ENCODE measurements at regions not wholly inside any gene's neighbourhood (a gene's known extent, or its start where the extent isn't known, plus 50 kb on each side); places are given as distances from the start of the nearest gene placed in this dataset.

- TF ChIP-seq, protein P1, sequence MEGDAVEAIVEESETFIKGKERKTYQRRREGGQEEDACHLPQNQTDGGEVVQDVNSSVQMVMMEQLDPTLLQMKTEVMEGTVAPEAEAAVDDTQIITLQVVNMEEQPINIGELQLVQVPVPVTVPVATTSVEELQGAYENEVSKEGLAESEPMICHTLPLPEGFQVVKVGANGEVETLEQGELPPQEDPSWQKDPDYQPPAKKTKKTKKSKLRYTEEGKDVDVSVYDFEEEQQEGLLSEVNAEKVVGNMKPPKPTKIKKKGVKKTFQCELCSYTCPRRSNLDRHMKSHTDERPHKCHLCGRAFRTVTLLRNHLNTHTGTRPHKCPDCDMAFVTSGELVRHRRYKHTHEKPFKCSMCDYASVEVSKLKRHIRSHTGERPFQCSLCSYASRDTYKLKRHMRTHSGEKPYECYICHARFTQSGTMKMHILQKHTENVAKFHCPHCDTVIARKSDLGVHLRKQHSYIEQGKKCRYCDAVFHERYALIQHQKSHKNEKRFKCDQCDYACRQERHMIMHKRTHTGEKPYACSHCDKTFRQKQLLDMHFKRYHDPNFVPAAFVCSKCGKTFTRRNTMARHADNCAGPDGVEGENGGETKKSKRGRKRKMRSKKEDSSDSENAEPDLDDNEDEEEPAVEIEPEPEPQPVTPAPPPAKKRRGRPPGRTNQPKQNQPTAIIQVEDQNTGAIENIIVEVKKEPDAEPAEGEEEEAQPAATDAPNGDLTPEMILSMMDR (IDR thresholded peaks at IDR 0.05): no peak
- Mint-ChIP-seq H3K27ac (ENCODE audit: unreplicated experiment) (no peak overlapping the region), H3K36me3 (ENCODE audit: low read depth) (no peaks in the 10 kb centered on the region), H3K27me3 (ENCODE audit: low read depth) (peaks cover 3% of the 10 kb centered on the region), H3K4me3 (ENCODE audit: unreplicated experiment) (no peak overlapping the region), H3K4me1 (ENCODE audit: low read depth) (no peaks in the 10 kb centered on the region), H3K9me3 (ENCODE audit: low read depth) (peaks cover 3% of the 10 kb centered on the region)
- no peak for DNase-seq (ENCODE audit: low spot score)
Measured at GRCh38 chr2:19209575-19210341, 148.7 kb downstream of the OSR1 start.

GRCh38 chr2:19208479-19209199 is 149.8 kb downstream of the OSR1 start:
- no peak overlapping the region for H3K27ac Mint-ChIP-seq (ENCODE audit: unreplicated experiment)
- peaks cover 3% of the 10 kb centered on the region for H3K9me3 Mint-ChIP-seq (ENCODE audit: low read depth)
- H3K36me3 Mint-ChIP-seq (ENCODE audit: low read depth): no peaks in the 10 kb centered on the region
- DNase-seq (ENCODE audit: low spot score): no peak
- no peaks in the 10 kb centered on the region for H3K4me1 Mint-ChIP-seq (ENCODE audit: low read depth)
- H3K27me3 Mint-ChIP-seq (ENCODE audit: low read depth): peaks cover 3% of the 10 kb centered on the region
- TF ChIP-seq, protein P1 (IDR thresholded peaks at IDR 0.05): no peak
- no peak overlapping the region for H3K4me3 Mint-ChIP-seq (ENCODE audit: unreplicated experiment)

GRCh38 chr2:19207452-19207851 is 151.0 kb downstream of the OSR1 start:
- Mint-ChIP-seq H3K27ac (ENCODE audit: unreplicated experiment) (no peak overlapping the region), H3K27me3 (ENCODE audit: low read depth) (no peaks in the 10 kb centered on the region), H3K4me3 (ENCODE audit: unreplicated experiment) (no peak overlapping the region), H3K9me3 (ENCODE audit: low read depth) (peaks cover 3% of the 10 kb centered on the region), H3K36me3 (ENCODE audit: low read depth) (no peaks in the 10 kb centered on the region), H3K4me1 (ENCODE audit: low read depth) (no peaks in the 10 kb centered on the region)
- TF ChIP-seq, protein P1 (IDR thresholded peaks at IDR 0.05): no peak
- no peak for DNase-seq (ENCODE audit: low spot score)

DNA sequence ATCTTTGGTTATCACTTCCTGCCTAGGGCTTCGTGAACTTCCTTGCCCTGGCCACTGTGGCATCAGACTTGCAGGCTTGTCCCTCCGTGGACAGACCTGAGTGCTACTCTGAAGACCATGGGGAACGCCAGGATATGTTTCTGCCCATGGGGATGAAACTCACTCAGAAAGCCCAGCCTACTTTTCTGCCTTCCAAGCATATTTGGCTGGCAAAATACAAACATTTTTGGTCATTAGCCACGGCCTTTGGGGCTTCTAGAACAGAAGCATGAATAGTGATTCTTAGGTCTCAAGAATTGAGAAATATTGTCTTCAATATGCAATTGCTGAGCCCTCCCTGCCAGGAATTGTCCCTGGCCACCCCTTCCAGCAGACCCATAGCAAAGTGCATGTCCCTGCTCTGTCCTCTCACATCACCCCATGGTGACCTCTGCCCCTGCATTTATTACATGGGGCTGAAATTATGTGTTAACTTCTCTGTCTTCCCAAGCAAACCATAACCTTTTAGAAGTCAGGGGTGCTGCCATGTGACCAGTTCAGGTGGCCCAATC is 152.4 kb downstream of the OSR1 start:
- Mint-ChIP-seq H3K36me3 (ENCODE audit: low read depth) (no peaks in the 10 kb centered on the region), H3K27me3 (ENCODE audit: low read depth) (no peaks in the 10 kb centered on the region), H3K4me3 (ENCODE audit: unreplicated experiment) (no peak overlapping the region), H3K27ac (ENCODE audit: unreplicated experiment) (no peak overlapping the region), H3K4me1 (ENCODE audit: low read depth) (no peaks in the 10 kb centered on the region), H3K9me3 (ENCODE audit: low read depth) (no peaks in the 10 kb centered on the region)
- TF ChIP-seq, protein P1 (IDR thresholded peaks at IDR 0.05): no peak
- DNase-seq (ENCODE audit: low spot score): no peak

DNA sequence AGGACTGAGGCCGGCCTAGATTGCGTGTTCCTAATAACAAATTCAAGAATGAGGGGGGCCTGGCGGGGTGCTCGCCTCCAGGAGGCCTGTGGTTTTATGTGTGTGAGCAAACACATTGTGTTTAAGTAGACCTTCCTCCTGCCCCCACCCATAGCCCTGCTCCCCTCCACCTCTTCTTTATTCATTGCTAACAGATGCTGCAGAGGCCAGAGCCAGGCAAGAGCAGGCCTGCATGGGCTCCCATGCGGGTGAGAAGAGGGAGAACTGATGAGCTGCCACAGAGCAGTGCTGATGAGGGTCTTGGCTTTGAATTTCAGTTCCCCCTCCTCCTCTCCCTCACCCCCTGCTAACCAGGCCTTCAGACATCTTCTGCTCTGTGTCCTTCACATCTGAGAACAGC is 154.6 kb downstream of the OSR1 start:
- no peak overlapping the region for H3K27ac Mint-ChIP-seq (ENCODE audit: unreplicated experiment)
- no peak for DNase-seq (ENCODE audit: low spot score)
- no peaks in the 10 kb centered on the region for H3K27me3 Mint-ChIP-seq (ENCODE audit: low read depth)
- no peaks in the 10 kb centered on the region for H3K36me3 Mint-ChIP-seq (ENCODE audit: low read depth)
- H3K4me3 Mint-ChIP-seq (ENCODE audit: unreplicated experiment): no peak overlapping the region
- TF ChIP-seq, protein P1 (IDR thresholded peaks at IDR 0.05): no peak
- H3K4me1 Mint-ChIP-seq (ENCODE audit: low read depth): no peaks in the 10 kb centered on the region
- H3K9me3 Mint-ChIP-seq (ENCODE audit: low read depth): no peaks in the 10 kb centered on the region
